PC-9 (cell line): ENCODE measurements at regions not wholly inside any gene's neighbourhood (a gene's known extent, or its start where the extent isn't known, plus 50 kb on each side); places are given as distances from the start of the nearest gene placed in this dataset.

Experiments used
- BruUV-seq: library from RNA; stranded (reverse); fragments of 400-500 nt; replicated peaks from 2 replicates; lab custom pipeline; 2021; lab: Mats Ljungman, UMichigan
- CTCF ChIA-PET: fragments of 300-600 bp; sonication (Branson Sonifier 250); formaldehyde crosslinking; loops from one replicate; lab custom pipeline; 2022; ENCODE audit warnings: antibody characterized with exemption; lab: Charles Lee
- POLR2A ChIA-PET: fragments of 300-600 bp; sonication (Branson Sonifier 250); formaldehyde crosslinking; loops from one replicate; lab custom pipeline; 2022; ENCODE audit warnings: antibody characterized with exemption; ENCODE audit not compliant: unreplicated experiment; lab: Charles Lee
- DNase-seq, 2 experiments: peaks; one replicate each; pipeline versions ENCODE4 v3.0.0 to v3.0.0-alpha.2; 2015 to 2022; ENCODE audit warnings: mixed read lengths in 1 of 2
- H2AFZ ChIP-seq: fragments of 200-600 bp; sonication (generic); 2 replicates; pipeline ENCODE4 v1.8.1; 2017; ENCODE audit warnings: antibody characterized with exemption
- H3F3A ChIP-seq: fragments of 200-600 bp; sonication (generic); 2 replicates; pipeline ENCODE4 v1.8.1; 2017; ENCODE audit warnings: antibody characterized with exemption, mild to moderate bottlenecking, low read depth; ENCODE audit not compliant: insufficient read depth
- H3K27ac ChIP-seq: fragments of 200-600 bp; sonication (generic); 2 replicates; pipeline ENCODE4 v1.6.1; 2016; ENCODE audit warnings: mixed run types
- H3K27me3 ChIP-seq: fragments of 200-600 bp; sonication (generic); 2 replicates; pipeline ENCODE4 v1.6.1; 2016; ENCODE audit warnings: low read depth, mixed run types; ENCODE audit not compliant: insufficient read depth
- H3K36me3 ChIP-seq: fragments of 200-600 bp; sonication (generic); 2 replicates; pipeline ENCODE4 v1.6.1; 2016; ENCODE audit warnings: low read depth, mixed run types
- H3K4me1 ChIP-seq: fragments of 200-600 bp; sonication (generic); replicated peaks from 2 replicates; pipeline ENCODE4 v1.6.1; 2016; ENCODE audit warnings: mixed run types; ENCODE audit not compliant: insufficient read depth
- H3K4me2 ChIP-seq: fragments of 200-600 bp; sonication (generic); 2 replicates; pipeline ENCODE4 v1.6.1; 2017; ENCODE audit warnings: mixed run types
- H3K4me3 ChIP-seq: fragments of 200-600 bp; sonication (generic); 2 replicates; pipeline ENCODE4 v1.6.1; 2016; ENCODE audit warnings: mixed run types
- H3K79me2 ChIP-seq: fragments of 200-600 bp; sonication (generic); 2 replicates; pipeline ENCODE4 v1.6.1; 2017; ENCODE audit warnings: low read depth, mixed run types
- H3K9me2 ChIP-seq: fragments of 200-600 bp; sonication (generic); 2 replicates; pipeline ENCODE4 v1.8.1; 2017; ENCODE audit warnings: mild to moderate bottlenecking; ENCODE audit not compliant: insufficient read depth
- H3K9me3 ChIP-seq: fragments of 200-600 bp; sonication (generic); 2 replicates; pipeline ENCODE4 v1.8.1; 2016; ENCODE audit warnings: low read depth; ENCODE audit not compliant: insufficient read depth
- H4K20me1 ChIP-seq: fragments of 200-600 bp; sonication (generic); 2 replicates; pipeline ENCODE4 v1.8.1; 2017; ENCODE audit not compliant: insufficient read depth
- EZH2 ChIP-seq: fragments of 200-600 bp; sonication (generic); IDR thresholded peaks from 2 replicates; pipeline ENCODE4 v1.8.0; 2017; ENCODE audit warnings: antibody characterized with exemption, low read depth
- intact Hi-C: fragments of 100-400 bp; cut with micrococcal nuclease; formaldehyde crosslinking; loops from one replicate; pipeline ENCODE4 v1.10.0; 2022; ENCODE audit not compliant: unreplicated experiment
- TF ChIP-seq, protein P1 (sequence below): fragments of 200-600 bp; sonication (generic); conservative IDR thresholded peaks from 2 replicates; pipeline ENCODE4 v1.6.1; 2017; ENCODE audit warnings: mixed run types, antibody characterized with exemption, mild to moderate bottlenecking, moderate library complexity

DNA sequence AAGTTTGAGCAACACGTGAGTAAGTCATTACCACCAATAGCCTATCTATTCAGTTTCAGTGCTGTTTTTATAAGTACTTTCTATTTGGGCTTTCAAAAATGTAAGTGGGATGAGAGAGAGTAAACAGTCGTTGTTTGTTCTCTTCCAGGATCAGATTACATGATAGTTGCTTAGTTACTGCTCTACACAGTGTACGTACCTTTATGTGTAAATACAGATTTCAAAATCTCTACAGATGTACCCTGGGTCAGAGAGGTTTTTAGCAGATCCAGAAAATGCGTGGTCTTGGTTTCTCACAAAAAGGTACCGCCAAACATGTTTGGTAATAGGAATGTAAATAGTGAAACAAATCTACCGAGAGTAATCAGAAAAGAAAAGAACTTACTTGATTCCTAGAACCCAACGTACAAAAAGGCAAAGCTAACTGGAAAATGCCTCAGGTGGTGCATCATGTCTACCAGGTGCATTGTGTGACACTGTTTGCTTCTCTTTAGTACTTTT lies 421.1 kb downstream of the BCKDHB start:
- no peaks in the 10 kb centered on the region; the same call in 1 of the 2 replicates for H3K9me3 ChIP-seq
- DNase-seq = peak; percentile 24 to 91
- intact Hi-C loops = loop anchor here (1.0 to 2.0 kb wide), 2 partner anchors 73 to 95 kb away; no protein-coding TSS in a partner anchor
- peak overlapping the region; percentile 37; the same call in 1 of the 2 replicates for H3K4me3 ChIP-seq
- BruUV-seq = no TSS peak
- H3F3A ChIP-seq = peaks cover 16% of the 10 kb centered on the region; the same call in 1 of the 2 replicates
- H3K4me1 ChIP-seq = peaks cover 23% of the 10 kb centered on the region
- H4K20me1 ChIP-seq = no peaks in the 10 kb centered on the region
- peak overlapping the region; percentile 36 for H3K27ac ChIP-seq
- POLR2A ChIA-PET = interaction anchor here (0.8 kb wide), 1 partner anchor 17 kb away, joined by 10 read pairs; no protein-coding TSS in a partner anchor
- no peaks in the 10 kb centered on the region for H3K27me3 ChIP-seq
- H3K36me3 ChIP-seq = no peaks in the 10 kb centered on the region
- no peaks in the 10 kb centered on the region for H3K79me2 ChIP-seq
- CTCF ChIA-PET = no interaction called here
- peak overlapping the region; percentile 55 for H3K4me2 ChIP-seq
- no peaks in the 10 kb centered on the region for H3K9me2 ChIP-seq
- H2AFZ ChIP-seq = peak overlapping the region; percentile 73
- no peak for TF ChIP-seq EZH2
- TF ChIP-seq, protein P1, sequence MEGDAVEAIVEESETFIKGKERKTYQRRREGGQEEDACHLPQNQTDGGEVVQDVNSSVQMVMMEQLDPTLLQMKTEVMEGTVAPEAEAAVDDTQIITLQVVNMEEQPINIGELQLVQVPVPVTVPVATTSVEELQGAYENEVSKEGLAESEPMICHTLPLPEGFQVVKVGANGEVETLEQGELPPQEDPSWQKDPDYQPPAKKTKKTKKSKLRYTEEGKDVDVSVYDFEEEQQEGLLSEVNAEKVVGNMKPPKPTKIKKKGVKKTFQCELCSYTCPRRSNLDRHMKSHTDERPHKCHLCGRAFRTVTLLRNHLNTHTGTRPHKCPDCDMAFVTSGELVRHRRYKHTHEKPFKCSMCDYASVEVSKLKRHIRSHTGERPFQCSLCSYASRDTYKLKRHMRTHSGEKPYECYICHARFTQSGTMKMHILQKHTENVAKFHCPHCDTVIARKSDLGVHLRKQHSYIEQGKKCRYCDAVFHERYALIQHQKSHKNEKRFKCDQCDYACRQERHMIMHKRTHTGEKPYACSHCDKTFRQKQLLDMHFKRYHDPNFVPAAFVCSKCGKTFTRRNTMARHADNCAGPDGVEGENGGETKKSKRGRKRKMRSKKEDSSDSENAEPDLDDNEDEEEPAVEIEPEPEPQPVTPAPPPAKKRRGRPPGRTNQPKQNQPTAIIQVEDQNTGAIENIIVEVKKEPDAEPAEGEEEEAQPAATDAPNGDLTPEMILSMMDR = no peak

DNA sequence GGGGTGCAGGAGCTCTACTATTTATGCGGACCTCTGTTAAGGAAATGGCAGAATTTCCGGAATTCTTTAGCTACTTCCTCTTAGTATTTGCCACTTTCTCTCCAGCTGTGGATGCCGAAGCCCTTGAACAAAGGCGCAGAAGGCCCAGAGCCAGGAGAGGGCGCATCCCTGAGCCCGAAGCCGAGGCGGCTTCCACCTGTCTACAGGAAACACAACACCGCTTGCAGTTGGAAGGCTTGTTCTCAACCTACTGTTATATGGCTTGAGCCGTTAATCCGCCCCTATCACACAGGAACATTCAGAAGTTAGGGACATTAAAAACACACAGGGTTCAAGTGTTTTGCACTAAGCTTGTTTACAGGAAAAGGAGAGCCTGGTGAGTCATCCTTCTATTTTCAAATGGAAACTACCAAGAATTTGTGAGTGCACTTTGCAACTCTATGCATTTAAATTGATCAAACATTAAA lies 417.1 kb downstream of the BCKDHB start:
- CTCF ChIA-PET = no interaction called here
- Histone ChIP-seq H3F3A (peaks cover 16% of the 10 kb centered on the region; the same call in 1 of the 2 replicates), H3K27ac (no peak overlapping the region), H3K4me1 (peaks cover 21% of the 10 kb centered on the region), H3K79me2 (no peaks in the 10 kb centered on the region), H3K4me3 (no peak overlapping the region), H4K20me1 (no peaks in the 10 kb centered on the region), H3K9me3 (no peaks in the 10 kb centered on the region; the same call in 1 of the 2 replicates), H3K27me3 (no peaks in the 10 kb centered on the region), H3K9me2 (no peaks in the 10 kb centered on the region), H3K36me3 (no peaks in the 10 kb centered on the region), H3K4me2 (no peak overlapping the region), H2AFZ (no peak overlapping the region)
- intact Hi-C loops = no loop called here
- BruUV-seq = no TSS peak
- TF ChIP-seq EZH2 = no peak
- TF ChIP-seq, protein P1 = no peak
- no peak for DNase-seq
- POLR2A ChIA-PET = no interaction called here

DNA sequence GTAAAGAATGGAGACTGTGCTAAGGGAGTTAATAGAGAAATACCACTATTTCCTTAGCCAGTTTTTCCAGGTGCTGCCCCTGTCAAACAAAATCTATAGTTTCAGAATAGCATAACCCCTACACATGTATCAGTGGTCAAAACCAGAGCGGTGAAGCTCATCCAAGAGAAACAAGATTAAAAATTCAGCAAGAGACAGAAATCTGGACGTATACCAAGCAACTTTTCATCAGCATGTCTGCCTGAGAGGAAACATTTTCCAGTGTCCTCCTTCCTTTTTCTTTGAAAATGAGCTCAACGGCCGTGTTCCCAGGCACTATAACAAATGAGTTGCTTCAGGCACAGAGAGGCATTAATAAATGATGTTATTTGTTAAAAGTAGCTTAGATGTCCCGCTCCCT lies 416.5 kb downstream of the BCKDHB start:
- Histone ChIP-seq H3F3A (peaks cover 11% of the 10 kb centered on the region; the same call in 1 of the 2 replicates), H3K79me2 (no peaks in the 10 kb centered on the region), H3K4me2 (no peak overlapping the region), H3K4me3 (no peak overlapping the region), H3K9me2 (no peaks in the 10 kb centered on the region), H3K27me3 (no peaks in the 10 kb centered on the region), H3K36me3 (no peaks in the 10 kb centered on the region), H4K20me1 (no peaks in the 10 kb centered on the region), H3K4me1 (peaks cover 15% of the 10 kb centered on the region), H3K9me3 (no peaks in the 10 kb centered on the region; the same call in 1 of the 2 replicates), H2AFZ (no peak overlapping the region), H3K27ac (no peak overlapping the region)
- intact Hi-C loops = no loop called here
- ChIA-PET CTCF (no interaction called here), POLR2A (no interaction called here)
- TF ChIP-seq, protein P1 = no peak
- no peak for TF ChIP-seq EZH2
- no TSS peak for BruUV-seq
- no peak for DNase-seq
